ENCODE measurements at regions not wholly inside any gene's neighbourhood (a gene's known extent, or its start where the extent isn't known, plus 50 kb on each side); places are given as distances from the start of the nearest gene placed in this dataset.

GRCh38 chr7:51501620-51502019 is 185.0 kb upstream of the COBL start:
- in situ Hi-C loops (cut with MboI; ENCODE audit: low pct_unique_long_range_greater_than_20kb, low sequenced_read_pairs), result no loop called here

GRCh38 chr7:51482976-51483375 is 166.4 kb upstream of the COBL start:
- in situ Hi-C loops (cut with MboI; ENCODE audit: low pct_unique_long_range_greater_than_20kb, low sequenced_read_pairs), result no loop called here
- no peak for DNase-seq

More at GRCh38 chr7:51501620-51502019, 185.0 kb upstream of the COBL start:
- DNase-seq, result no peak

GRCh38 chr7:51481421-51481820 is 164.8 kb upstream of the COBL start:
- DNase-seq, result no peak
- in situ Hi-C loops (cut with MboI; ENCODE audit: low pct_unique_long_range_greater_than_20kb, low sequenced_read_pairs), result no loop called here

GRCh38 chr7:51477819-51478218 is 161.2 kb upstream of the COBL start:
- no peak for DNase-seq
- in situ Hi-C loops (cut with MboI; ENCODE audit: low pct_unique_long_range_greater_than_20kb, low sequenced_read_pairs), result no loop called here

- no peak for DNase-seq
- in situ Hi-C loops (cut with MboI; ENCODE audit: low pct_unique_long_range_greater_than_20kb, low sequenced_read_pairs), result no loop called here
These were observed 160.7 kb upstream of the COBL start for GRCh38 chr7:51477323-51477722.

GRCh38 chr7:51476026-51476425 is 159.4 kb upstream of the COBL start:
- no peak for DNase-seq
- in situ Hi-C loops (cut with MboI; ENCODE audit: low pct_unique_long_range_greater_than_20kb, low sequenced_read_pairs), result no loop called here

- DNase-seq, result peak; percentile 0
- in situ Hi-C loops (cut with MboI; ENCODE audit: low pct_unique_long_range_greater_than_20kb, low sequenced_read_pairs), result no loop called here
These were observed 156.3 kb upstream of the COBL start for GRCh38 chr7:51472873-51473272.

- DNase-seq, result no peak
- in situ Hi-C loops (cut with MboI; ENCODE audit: low pct_unique_long_range_greater_than_20kb, low sequenced_read_pairs), result no loop called here
These were observed 155.3 kb upstream of the COBL start for GRCh38 chr7:51471981-51472296.

GRCh38 chr7:51471210-51471980 is 154.8 kb upstream of the COBL start:
- in situ Hi-C loops (cut with MboI; ENCODE audit: low pct_unique_long_range_greater_than_20kb, low sequenced_read_pairs), result no loop called here
- DNase-seq, result no peak

- no peak for DNase-seq
- in situ Hi-C loops (cut with MboI; ENCODE audit: low pct_unique_long_range_greater_than_20kb, low sequenced_read_pairs), result no loop called here
These were observed 150.9 kb upstream of the COBL start for GRCh38 chr7:51467384-51468017.

GRCh38 chr7:51459809-51460208 is 143.2 kb upstream of the COBL start:
- DNase-seq, result no peak
- in situ Hi-C loops (cut with MboI; ENCODE audit: low pct_unique_long_range_greater_than_20kb, low sequenced_read_pairs), result no loop called here

- in situ Hi-C loops (cut with MboI; ENCODE audit: low pct_unique_long_range_greater_than_20kb, low sequenced_read_pairs), result no loop called here
- DNase-seq, result no peak
These were observed 142.1 kb upstream of the COBL start for GRCh38 chr7:51458693-51459092.

GRCh38 chr7:51457079-51457478 is 140.5 kb upstream of the COBL start:
- in situ Hi-C loops (cut with MboI; ENCODE audit: low pct_unique_long_range_greater_than_20kb, low sequenced_read_pairs), result no loop called here
- DNase-seq, result no peak

GRCh38 chr7:51456431-51457060 is 139.9 kb upstream of the COBL start:
- no peak for DNase-seq

GRCh38 chr7:51455948-51456347 is 139.3 kb upstream of the COBL start:
- DNase-seq, result no peak
- in situ Hi-C loops (cut with MboI; ENCODE audit: low pct_unique_long_range_greater_than_20kb, low sequenced_read_pairs), result no loop called here

More at GRCh38 chr7:51456431-51457060, 139.9 kb upstream of the COBL start:
- in situ Hi-C loops (cut with MboI; ENCODE audit: low pct_unique_long_range_greater_than_20kb, low sequenced_read_pairs), result no loop called here

GRCh38 chr7:51455513-51455912 is 138.9 kb upstream of the COBL start:
- no peak for DNase-seq
- in situ Hi-C loops (cut with MboI; ENCODE audit: low pct_unique_long_range_greater_than_20kb, low sequenced_read_pairs), result no loop called here

GRCh38 chr7:51455086-51455485 is 138.5 kb upstream of the COBL start:
- no peak for DNase-seq
- in situ Hi-C loops (cut with MboI; ENCODE audit: low pct_unique_long_range_greater_than_20kb, low sequenced_read_pairs), result no loop called here

- no peak for DNase-seq
- in situ Hi-C loops (cut with MboI; ENCODE audit: low pct_unique_long_range_greater_than_20kb, low sequenced_read_pairs), result no loop called here
These were observed 136.1 kb upstream of the COBL start for GRCh38 chr7:51452694-51453093.

GRCh38 chr7:51451751-51452476 is 135.3 kb upstream of the COBL start:
- no peak for DNase-seq
- in situ Hi-C loops (cut with MboI; ENCODE audit: low pct_unique_long_range_greater_than_20kb, low sequenced_read_pairs), result no loop called here

- no peak for DNase-seq
- in situ Hi-C loops (cut with MboI; ENCODE audit: low pct_unique_long_range_greater_than_20kb, low sequenced_read_pairs), result no loop called here
These were observed 133.9 kb upstream of the COBL start for GRCh38 chr7:51450541-51450940.
